NCI-H446 (cell line): ENCODE measurements at regions not wholly inside any gene's neighbourhood (a gene's known extent, or its start where the extent isn't known, plus 50 kb on each side); places are given as distances from the start of the nearest gene placed in this dataset.
"Not testable (repeated sequence)": the region's sequence is repeated elsewhere in the genome, so short reads cannot be mapped to it uniquely, and the experiment has no call there.

ENCODE experiments used
- DNase-seq, 2 experiments: peaks; one replicate each; lab custom pipeline; 2025; lab: John Stamatoyannopoulos, UW

DNA sequence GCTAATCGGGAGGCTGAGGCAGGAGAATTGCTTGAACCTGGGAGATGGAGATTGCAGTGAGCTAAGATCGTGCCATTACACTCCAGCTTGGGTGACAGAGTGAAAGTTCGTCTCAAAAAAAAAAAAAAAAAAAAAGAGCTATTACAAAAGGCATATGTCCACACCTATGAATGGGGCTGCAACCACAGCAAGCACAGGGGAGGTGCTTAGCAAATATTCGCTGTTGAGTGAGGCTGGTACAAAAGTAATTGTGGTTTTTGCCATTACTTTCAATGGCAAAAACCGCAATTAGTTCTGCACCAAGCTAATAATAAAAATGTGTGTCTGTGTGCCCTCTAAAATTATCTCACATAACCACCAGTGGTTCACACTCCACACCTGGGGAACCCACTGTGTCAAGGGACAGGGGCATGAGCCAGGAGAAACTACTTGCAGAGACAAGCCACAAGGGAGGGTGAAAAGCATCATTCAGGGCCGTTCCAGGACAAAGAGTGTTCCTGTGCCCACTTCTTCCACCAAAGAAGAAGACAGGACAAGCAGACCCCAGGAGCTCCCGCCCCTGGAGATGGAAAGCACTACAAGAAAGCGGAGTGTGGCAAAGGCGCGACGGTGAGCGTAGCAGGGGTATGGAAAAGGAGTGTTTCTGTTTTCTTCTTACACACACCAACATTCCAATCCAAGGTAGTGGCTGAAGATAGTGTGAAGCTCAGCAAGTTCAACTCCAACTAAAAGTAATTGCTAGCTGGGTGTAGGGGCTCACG lies 84.4 kb upstream of the CNEP1R1 start:
- no peak for DNase-seq

- DNase-seq, result no peak
Measured at GRCh38 chr16:49944221-49944620, 80.8 kb upstream of the CNEP1R1 start.

GRCh38 chr16:49947907-49948678 lies 76.9 kb upstream of the CNEP1R1 start:
- DNase-seq, result no peak

- DNase-seq, result no peak
Measured at GRCh38 chr16:49951574-49952195, 73.3 kb upstream of the CNEP1R1 start.

GRCh38 chr16:49952386-49952785 lies 72.6 kb upstream of the CNEP1R1 start:
- DNase-seq, result no peak

DNA sequence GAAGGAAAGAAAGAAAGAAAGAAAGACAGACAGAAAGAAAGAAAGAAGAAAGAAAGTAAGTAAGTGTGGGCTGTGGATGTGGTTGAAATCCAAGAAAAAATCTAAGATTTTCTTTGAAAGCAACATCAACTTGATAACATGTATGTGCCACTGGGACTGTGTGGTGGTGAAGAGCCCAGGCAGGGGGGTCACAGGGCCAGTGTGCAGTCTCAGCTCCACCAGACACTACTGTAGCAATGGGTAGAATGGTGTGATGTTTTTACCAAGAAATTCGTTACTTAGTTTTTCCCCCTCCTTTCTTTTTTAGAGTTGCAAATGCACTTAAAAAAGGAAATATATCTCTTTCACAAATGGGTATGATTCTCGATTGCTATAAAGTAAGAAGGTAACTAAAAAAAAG lies 71.9 kb upstream of the CNEP1R1 start:
- no peak for DNase-seq

DNA sequence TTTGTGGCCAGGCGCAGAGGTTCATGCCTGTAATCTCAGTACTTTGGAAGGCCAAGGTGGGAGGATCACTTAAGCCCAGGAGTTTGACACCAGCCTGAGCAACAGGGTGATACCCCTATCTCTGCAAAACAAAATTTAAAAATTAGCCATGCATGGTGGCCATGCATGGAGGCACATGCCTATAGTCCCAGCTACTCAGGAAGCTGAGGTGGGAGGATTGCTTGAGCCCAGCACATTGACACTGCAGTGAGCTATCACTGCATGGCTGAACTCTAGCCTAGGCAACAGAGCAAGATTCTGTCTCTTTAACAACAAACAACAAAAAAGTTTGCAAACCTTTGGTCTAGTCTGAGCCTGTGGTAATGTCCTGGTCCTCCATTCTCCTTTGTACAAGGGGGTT lies 69.2 kb upstream of the CNEP1R1 start:
- DNase-seq, result no peak

DNA sequence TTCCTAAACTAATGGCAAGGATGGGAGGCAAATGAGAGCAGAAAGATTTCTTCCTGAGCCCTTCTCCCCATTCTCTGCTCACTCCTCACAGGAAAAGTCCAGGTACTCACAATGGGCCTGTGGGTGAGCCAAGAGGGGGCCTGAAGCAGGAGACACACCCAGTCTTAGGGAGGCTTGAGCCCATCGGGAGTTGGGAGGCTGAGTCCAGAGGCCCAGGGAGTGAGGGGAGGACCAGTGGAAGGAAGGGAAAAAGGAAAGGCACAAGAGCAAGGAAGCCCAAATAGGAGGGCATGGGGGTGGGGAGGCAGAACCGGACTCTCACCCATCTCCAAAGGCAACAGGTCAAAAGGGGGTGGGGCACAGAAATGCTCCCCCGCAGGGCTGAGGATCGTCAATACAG lies 68.1 kb upstream of the CNEP1R1 start:
- DNase-seq, result no peak

DNA sequence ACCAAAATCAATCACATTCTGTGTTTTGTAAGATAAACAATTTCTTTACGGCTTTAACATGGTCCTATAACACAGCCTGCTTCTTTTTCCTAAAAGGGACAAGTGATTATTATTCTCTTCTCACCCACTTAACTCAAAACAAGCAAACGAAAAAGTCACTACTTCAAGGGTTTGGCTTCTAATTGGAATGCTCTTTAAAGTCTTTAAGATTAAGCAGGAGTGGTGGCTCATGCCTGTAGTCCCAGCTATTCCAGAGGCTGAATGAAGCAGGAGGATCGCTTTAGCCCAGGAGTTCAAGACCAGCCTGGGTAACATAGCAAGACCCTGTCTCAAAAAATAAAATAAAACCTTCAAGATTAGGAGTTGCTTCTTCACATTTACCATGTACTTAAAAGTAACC lies 66.6 kb upstream of the CNEP1R1 start:
- DNase-seq, result no peak

GRCh38 chr16:49959552-49960277 lies 65.3 kb upstream of the CNEP1R1 start:
- no peak for DNase-seq

- DNase-seq, result no peak
Measured at GRCh38 chr16:49961089-49961488, 63.9 kb upstream of the CNEP1R1 start.

GRCh38 chr16:49962566-49962965 lies 62.5 kb upstream of the CNEP1R1 start:
- not testable (repeated sequence) for DNase-seq

GRCh38 chr16:49964316-49964715 lies 60.7 kb upstream of the CNEP1R1 start:
- no peak for DNase-seq

- DNase-seq, result no peak
Measured at GRCh38 chr16:49964973-49965372, 60.1 kb upstream of the CNEP1R1 start.

DNA sequence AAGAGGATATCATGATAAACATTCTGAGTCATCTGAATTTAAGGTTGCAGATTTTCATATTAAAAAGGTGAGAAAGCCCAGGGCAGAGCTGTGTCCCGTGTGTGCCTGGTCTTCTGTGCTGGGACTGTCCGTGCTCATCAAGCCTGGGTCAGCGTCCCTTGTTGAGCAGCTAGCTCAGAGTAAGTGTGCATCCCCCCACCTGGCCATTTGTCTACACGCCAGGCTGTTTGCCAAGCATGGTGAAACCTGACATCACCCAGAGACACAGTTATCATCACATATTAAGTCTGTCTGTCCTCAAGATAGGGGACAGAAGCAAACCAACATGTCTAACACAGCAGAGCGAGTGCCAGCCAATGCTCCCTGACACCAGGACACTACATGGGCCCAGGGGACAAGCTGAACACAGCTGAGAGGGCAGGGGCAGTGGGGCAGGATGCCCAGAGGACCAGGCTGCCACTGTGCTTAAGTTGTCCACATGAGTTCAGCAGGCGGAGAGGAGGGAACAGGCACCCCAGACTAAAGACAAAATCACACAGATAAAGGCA lies 57.9 kb upstream of the CNEP1R1 start:
- DNase-seq, result no peak

DNA sequence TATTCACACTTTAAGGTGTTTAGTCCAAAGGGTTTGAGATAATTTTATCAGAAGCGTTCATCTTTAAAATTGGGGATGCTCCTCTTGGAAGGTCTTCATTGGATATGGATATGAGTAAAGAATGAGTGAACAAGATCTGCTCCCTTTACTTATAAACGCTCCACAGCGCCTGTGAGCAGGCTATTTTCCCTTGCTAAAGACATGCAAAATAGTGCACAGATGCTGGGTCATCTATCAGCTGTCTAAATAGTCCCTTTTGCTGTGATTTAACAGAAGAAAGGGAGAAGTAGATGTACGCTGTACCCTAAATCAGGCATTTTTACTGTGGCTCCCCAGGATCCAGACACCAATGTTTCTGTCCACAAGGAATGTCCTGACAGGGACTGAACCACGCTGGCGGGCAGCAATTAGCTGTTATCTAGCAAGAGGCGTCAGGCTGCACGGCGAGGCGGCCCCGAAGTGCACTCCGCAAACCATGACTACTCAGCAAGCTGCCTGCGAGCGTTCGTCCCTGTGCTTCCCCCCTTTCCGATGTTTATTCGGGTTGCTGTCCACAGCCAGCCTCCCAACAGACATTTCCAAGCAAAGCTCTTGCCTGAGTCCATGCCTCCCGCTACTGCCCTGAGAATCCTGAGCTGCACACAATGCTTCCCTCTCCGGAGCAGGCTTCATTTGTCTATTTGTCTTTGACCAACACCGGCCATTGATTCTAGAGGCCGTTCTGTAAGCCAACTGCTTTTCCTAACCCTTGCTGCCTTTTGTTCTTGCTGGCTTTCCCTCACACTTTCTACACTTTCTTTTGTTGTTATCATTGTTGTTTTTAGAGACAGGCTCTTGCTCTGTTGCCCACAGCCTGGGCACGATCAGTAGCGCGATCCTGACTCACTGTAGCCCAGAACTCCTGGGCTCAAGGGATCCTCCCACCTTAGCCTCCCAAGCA lies 55.7 kb upstream of the CNEP1R1 start:
- no peak for DNase-seq

GRCh38 chr16:49970797-49971431 lies 54.1 kb upstream of the CNEP1R1 start:
- no peak for DNase-seq

GRCh38 chr16:49972280-49972679 lies 52.7 kb upstream of the CNEP1R1 start:
- DNase-seq, result no peak

GRCh38 chr16:49972961-49973360 lies 52.1 kb upstream of the CNEP1R1 start:
- DNase-seq, result peak; percentile 21 to 77
